ENCODE measurements at regions not wholly inside any gene's neighbourhood (a gene's known extent, or its start where the extent isn't known, plus 50 kb on each side); places are given as distances from the start of the nearest gene placed in this dataset.

DNA sequence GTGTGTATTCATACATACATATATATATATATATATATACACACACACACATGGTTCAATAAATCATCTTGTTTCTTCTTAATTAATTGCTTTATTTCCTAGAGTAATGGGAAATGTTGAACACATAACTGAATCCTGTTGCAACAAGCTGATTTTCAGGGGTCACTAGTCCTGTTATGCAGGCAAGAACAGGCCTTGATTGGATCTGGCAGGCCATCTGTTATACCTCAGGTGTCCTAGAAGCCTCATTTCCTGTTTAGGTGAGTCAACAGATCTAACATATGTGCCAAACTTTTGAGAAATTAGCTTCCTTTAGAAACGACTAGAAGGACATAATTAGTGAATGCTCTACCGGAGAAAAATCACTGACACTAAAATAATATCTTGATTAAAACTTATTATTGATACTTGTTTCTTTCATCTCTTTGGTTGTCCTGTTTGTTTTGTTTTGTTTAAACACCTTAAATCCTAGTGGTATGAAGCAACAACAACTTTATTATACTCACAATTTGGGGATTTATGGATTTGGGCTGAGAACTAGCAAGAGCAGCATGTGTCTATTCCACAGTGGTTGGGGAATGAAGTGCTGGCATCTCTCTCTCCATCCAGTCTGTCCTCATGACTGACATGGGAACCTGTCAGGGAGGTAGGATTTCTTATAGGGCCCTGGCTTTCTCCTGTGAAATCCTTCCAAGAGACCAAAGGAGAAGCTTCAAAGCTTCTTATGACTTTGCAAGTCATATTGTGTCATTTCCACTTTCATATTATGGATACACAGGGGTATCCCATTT, 552.6 kb downstream of the NSUN3 start:
- Histone ChIP-seq H4K20me1 (replicated peaks; ENCODE audit: control insufficient read depth, insufficient read depth, low read length) (no peaks in the 10 kb centered on the region), H3K9ac (ENCODE audit: insufficient read depth in 1 of 2, low read depth in 2 of 2, low read length in 2 of 2) (no peak overlapping the region), H2AFZ (ENCODE audit: low read depth, low read length) (no peak overlapping the region), H3K9me3 (replicated peaks; ENCODE audit: control insufficient read depth, insufficient read depth, low read depth, low read length) (no peaks in the 10 kb centered on the region), H3K4me1 (replicated peaks in 1 of 2; ENCODE audit: control insufficient read depth in 2 of 2, insufficient read depth in 2 of 2, low read length in 2 of 2) (no peaks in the 10 kb centered on the region), H3K27ac (ENCODE audit: extremely low read depth, low read depth, low read length) (no peak overlapping the region), H3K4me2 (ENCODE audit: insufficient read depth, low read length) (no peak overlapping the region), H3K27me3 (ENCODE audit: control insufficient read depth in 2 of 2, insufficient read depth in 2 of 2, low read length in 2 of 2) (no peaks in the 10 kb centered on the region), H3K9me1 (ENCODE audit: control insufficient read depth, insufficient read depth, low read length) (no peaks in the 10 kb centered on the region), H3K36me3 (ENCODE audit: control insufficient read depth, insufficient read depth, low read length) (no peaks in the 10 kb centered on the region), H3K4me3 (no peak overlapping the region), H3K79me2 (ENCODE audit: control insufficient read depth, insufficient read depth, low read length) (no peaks in the 10 kb centered on the region)
- FAIRE-seq (no peak), DNase-seq (ENCODE audit: extremely low read depth in 1 of 4, low spot score in 3 of 4) (no peak), ATAC-seq (no peak)
- ChIA-PET CTCF (ENCODE audit: low intra/inter-chr PET ratio) (no interaction called here), POLR2A (no interaction called here)
- TF ChIP-seq, protein P1, sequence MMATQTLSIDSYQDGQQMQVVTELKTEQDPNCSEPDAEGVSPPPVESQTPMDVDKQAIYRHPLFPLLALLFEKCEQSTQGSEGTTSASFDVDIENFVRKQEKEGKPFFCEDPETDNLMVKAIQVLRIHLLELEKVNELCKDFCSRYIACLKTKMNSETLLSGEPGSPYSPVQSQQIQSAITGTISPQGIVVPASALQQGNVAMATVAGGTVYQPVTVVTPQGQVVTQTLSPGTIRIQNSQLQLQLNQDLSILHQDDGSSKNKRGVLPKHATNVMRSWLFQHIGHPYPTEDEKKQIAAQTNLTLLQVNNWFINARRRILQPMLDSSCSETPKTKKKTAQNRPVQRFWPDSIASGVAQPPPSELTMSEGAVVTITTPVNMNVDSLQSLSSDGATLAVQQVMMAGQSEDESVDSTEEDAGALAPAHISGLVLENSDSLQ (IDR thresholded peaks at IDR 0.05) = no peak
- no peak for TF ChIP-seq ZNF583 (CRISPR knock-in tag; IDR thresholded peaks at IDR 0.05)
- no TSS peak for BruUV-seq (replicated peaks)
- intact Hi-C loops (cut with micrococcal nuclease) = no loop called here
- 0% methylated on average over 2 of the region's 2 CpGs for WGBS (ENCODE audit: insufficient coverage, low coverage, missing lambda C conversion rate)
- in situ Hi-C loops (cut with MboI) = no loop called here

DNA sequence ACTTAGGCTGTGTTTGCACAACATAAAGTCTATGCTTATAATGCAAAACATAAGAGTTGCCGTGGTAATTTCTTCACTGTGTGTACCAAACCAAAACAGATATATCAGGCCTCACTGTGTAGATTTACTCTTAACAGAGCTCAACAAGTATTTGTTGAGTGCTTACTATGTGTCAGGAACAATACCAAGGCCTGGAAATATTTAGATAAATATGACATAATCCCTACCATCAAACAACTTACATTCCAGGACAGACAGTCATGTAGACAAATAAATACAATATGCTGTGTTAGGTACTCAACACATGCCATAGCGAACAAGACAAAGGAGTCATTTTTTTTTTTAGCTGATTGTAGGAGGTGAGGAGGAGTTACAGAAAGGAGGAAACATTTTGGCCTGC, 554.0 kb downstream of the NSUN3 start:
- 0% methylated on average over 2 of the region's 2 CpGs for WGBS (ENCODE audit: insufficient coverage, low coverage, missing lambda C conversion rate)
- BruUV-seq (replicated peaks) = no TSS peak
- in situ Hi-C loops (cut with MboI) = no loop called here
- TF ChIP-seq, protein P2, sequence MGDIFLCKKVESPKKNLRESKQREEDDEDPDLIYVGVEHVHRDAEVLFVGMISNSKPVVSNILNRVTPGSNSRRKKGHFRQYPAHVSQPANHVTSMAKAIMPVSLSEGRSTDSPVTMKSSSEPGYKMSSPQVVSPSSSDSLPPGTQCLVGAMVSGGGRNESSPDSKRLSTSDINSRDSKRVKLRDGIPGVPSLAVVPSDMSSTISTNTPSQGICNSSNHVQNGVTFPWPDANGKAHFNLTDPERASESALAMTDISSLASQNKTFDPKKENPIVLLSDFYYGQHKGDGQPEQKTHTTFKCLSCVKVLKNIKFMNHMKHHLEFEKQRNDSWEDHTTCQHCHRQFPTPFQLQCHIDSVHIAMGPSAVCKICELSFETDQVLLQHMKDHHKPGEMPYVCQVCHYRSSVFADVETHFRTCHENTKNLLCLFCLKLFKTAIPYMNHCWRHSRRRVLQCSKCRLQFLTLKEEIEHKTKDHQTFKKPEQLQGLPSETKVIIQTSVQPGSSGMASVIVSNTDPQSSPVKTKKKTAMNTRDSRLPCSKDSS (IDR thresholded peaks at IDR 0.05; ENCODE audit: low read depth, partially characterized antibody) = no peak
- no peak for TF ChIP-seq ZNF79 (CRISPR knock-in tag; IDR thresholded peaks at IDR 0.05; ENCODE audit: low read depth)

More for the DNA sequence above, 554.0 kb downstream of the NSUN3 start:
- Histone ChIP-seq H3K9me3 (replicated peaks; ENCODE audit: control insufficient read depth, insufficient read depth, low read depth, low read length) (no peaks in the 10 kb centered on the region), H3K79me2 (ENCODE audit: control insufficient read depth, insufficient read depth, low read length) (no peaks in the 10 kb centered on the region), H2AFZ (ENCODE audit: low read depth, low read length) (no peak overlapping the region), H3K4me3 (no peak overlapping the region), H3K27ac (ENCODE audit: extremely low read depth, low read depth, low read length) (no peak overlapping the region), H3K36me3 (ENCODE audit: control insufficient read depth, insufficient read depth, low read length) (no peaks in the 10 kb centered on the region), H3K4me1 (replicated peaks in 1 of 2; ENCODE audit: control insufficient read depth in 2 of 2, insufficient read depth in 2 of 2, low read length in 2 of 2) (no peaks in the 10 kb centered on the region), H4K20me1 (replicated peaks; ENCODE audit: control insufficient read depth, insufficient read depth, low read length) (no peaks in the 10 kb centered on the region), H3K9ac (ENCODE audit: insufficient read depth in 1 of 2, low read depth in 2 of 2, low read length in 2 of 2) (no peak overlapping the region), H3K27me3 (ENCODE audit: control insufficient read depth in 2 of 2, insufficient read depth in 2 of 2, low read length in 2 of 2) (no peaks in the 10 kb centered on the region), H3K9me1 (ENCODE audit: control insufficient read depth, insufficient read depth, low read length) (no peaks in the 10 kb centered on the region), H3K4me2 (ENCODE audit: insufficient read depth, low read length) (no peak overlapping the region)
- CTCF ChIA-PET (ENCODE audit: low intra/inter-chr PET ratio) = no interaction called here
- DNase-seq (ENCODE audit: extremely low read depth in 1 of 4, low spot score in 3 of 4) = no peak
- intact Hi-C loops (cut with micrococcal nuclease) = no loop called here
- FAIRE-seq = no peak
- no peak for ATAC-seq
- POLR2A ChIA-PET = no interaction called here

Data from K562 (cell line).